AG04449 (cell line): ENCODE measurements at regions not wholly inside any gene's neighbourhood (a gene's known extent, or its start where the extent isn't known, plus 50 kb on each side); places are given as distances from the start of the nearest gene placed in this dataset.

ENCODE experiments used
- CTCF ChIA-PET: fragments of 350-600 bp; formaldehyde crosslinking; extraction: SDS; loops from one replicate; lab custom pipeline; 2021; ENCODE audit warnings: antibody characterized with exemption; lab: Yijun Ruan, JAX
- POLR2A ChIA-PET: fragments of 400-600, 350-600 bp; formaldehyde crosslinking; extraction: SDS; loops from one replicate; lab custom pipeline; 2020; ENCODE audit warnings: antibody characterized with exemption, inconsistent platforms; lab: Yijun Ruan, JAX
- DNase-seq: peaks from one replicate; pipeline ENCODE4 v3.0.0-alpha.2; 2010; ENCODE audit warnings: low read depth, low spot score
- H3K4me3 ChIP-seq: 2 replicates; pipeline ENCODE4 v1.5.1; 2011; ENCODE audit warnings: low read depth, mild to moderate bottlenecking, control low read depth, low read length
- CTCF ChIP-seq: IDR thresholded peaks from one replicate; pipeline ENCODE4 v1.5.1; 2011; ENCODE audit warnings: mild to moderate bottlenecking, moderate library complexity, low read length, control low read depth, inconsistent platforms; ENCODE audit not compliant: insufficient read depth; ENCODE audit errors: missing control alignments

GRCh38 chr1:164971921-164972415, 384.5 kb downstream of the LMX1A start:
- TF ChIP-seq CTCF: no peak
- POLR2A ChIA-PET: no interaction called here
- DNase-seq: no peak
- H3K4me3 ChIP-seq: no peak overlapping the region
- CTCF ChIA-PET: no interaction called here

- ChIA-PET CTCF (no interaction called here), POLR2A (no interaction called here)
- DNase-seq: no peak
- H3K4me3 ChIP-seq: no peak overlapping the region
- TF ChIP-seq CTCF: no peak
Measured at GRCh38 chr1:164971391-164971790, 385.1 kb downstream of the LMX1A start.

GRCh38 chr1:164969253-164969652, 387.3 kb downstream of the LMX1A start:
- CTCF ChIA-PET: no interaction called here
- DNase-seq: no peak

GRCh38 chr1:164967300-164967699, 389.2 kb downstream of the LMX1A start:
- DNase-seq: no peak
- ChIA-PET POLR2A (no interaction called here), CTCF (no interaction called here)
- H3K4me3 ChIP-seq: no peak overlapping the region
- no peak for TF ChIP-seq CTCF

More at GRCh38 chr1:164969253-164969652, 387.3 kb downstream of the LMX1A start:
- no peak for TF ChIP-seq CTCF
- no peak overlapping the region for H3K4me3 ChIP-seq
- POLR2A ChIA-PET: no interaction called here

GRCh38 chr1:164961715-164962114, 394.8 kb downstream of the LMX1A start:
- POLR2A ChIA-PET: no interaction called here

GRCh38 chr1:164958982-164959768, 397.3 kb downstream of the LMX1A start:
- ChIA-PET CTCF (no interaction called here), POLR2A (no interaction called here)
- no peak overlapping the region for H3K4me3 ChIP-seq
- TF ChIP-seq CTCF: no peak
- no peak for DNase-seq

More at GRCh38 chr1:164961715-164962114, 394.8 kb downstream of the LMX1A start:
- TF ChIP-seq CTCF: no peak
- CTCF ChIA-PET: no interaction called here
- DNase-seq: no peak
- no peak overlapping the region for H3K4me3 ChIP-seq
